Glutamatergic neuron (in vitro differentiated cells): ENCODE measurements at regions not wholly inside any gene's neighbourhood (a gene's known extent, or its start where the extent isn't known, plus 50 kb on each side); places are given as distances from the start of the nearest gene placed in this dataset.

Experiments
- DNase-seq: peaks from one replicate; pipeline ENCODE4 v3.0.0; 2022
- H3K27ac Mint-ChIP-seq: one replicate; pipeline ENCODE4 v1.8.0; 2020; ENCODE audit warnings: mild to moderate bottlenecking, mixed read lengths, inconsistent platforms; ENCODE audit not compliant: unreplicated experiment
- H3K27me3 Mint-ChIP-seq: one replicate; pipeline ENCODE4 v1.8.0; 2020; ENCODE audit warnings: mild to moderate bottlenecking, moderate library complexity, mixed read lengths, inconsistent platforms; ENCODE audit not compliant: unreplicated experiment
- H3K36me3 Mint-ChIP-seq: one replicate; pipeline ENCODE4 v1.8.0; 2020; ENCODE audit warnings: mild to moderate bottlenecking, mixed read lengths, inconsistent platforms; ENCODE audit not compliant: unreplicated experiment
- H3K4me1 Mint-ChIP-seq: one replicate; pipeline ENCODE4 v1.8.0; 2020; ENCODE audit warnings: mild to moderate bottlenecking, low read depth, mixed read lengths, inconsistent platforms; ENCODE audit not compliant: unreplicated experiment
- H3K4me3 Mint-ChIP-seq: one replicate; pipeline ENCODE4 v1.8.0; 2020; ENCODE audit warnings: mild to moderate bottlenecking, mixed read lengths, inconsistent platforms; ENCODE audit not compliant: unreplicated experiment
- H3K9me3 Mint-ChIP-seq: one replicate; pipeline ENCODE4 v1.8.0; 2020; ENCODE audit warnings: mild to moderate bottlenecking, moderate library complexity, mixed read lengths, inconsistent platforms; ENCODE audit not compliant: unreplicated experiment
- TF ChIP-seq, protein P1 (sequence below): fragments of 200-600 bp; sonication (generic); IDR thresholded peaks from one replicate; pipeline ENCODE4 v1.5.0; 2021; ENCODE audit not compliant: partially characterized antibody, unreplicated experiment

- no peak for DNase-seq
- Mint-ChIP-seq H3K27me3 (peaks cover 2% of the 10 kb centered on the region), H3K4me1 (peaks cover 14% of the 10 kb centered on the region), H3K4me3 (no peak overlapping the region), H3K9me3 (no peaks in the 10 kb centered on the region), H3K27ac (no peak overlapping the region), H3K36me3 (no peaks in the 10 kb centered on the region)
- TF ChIP-seq, protein P1, sequence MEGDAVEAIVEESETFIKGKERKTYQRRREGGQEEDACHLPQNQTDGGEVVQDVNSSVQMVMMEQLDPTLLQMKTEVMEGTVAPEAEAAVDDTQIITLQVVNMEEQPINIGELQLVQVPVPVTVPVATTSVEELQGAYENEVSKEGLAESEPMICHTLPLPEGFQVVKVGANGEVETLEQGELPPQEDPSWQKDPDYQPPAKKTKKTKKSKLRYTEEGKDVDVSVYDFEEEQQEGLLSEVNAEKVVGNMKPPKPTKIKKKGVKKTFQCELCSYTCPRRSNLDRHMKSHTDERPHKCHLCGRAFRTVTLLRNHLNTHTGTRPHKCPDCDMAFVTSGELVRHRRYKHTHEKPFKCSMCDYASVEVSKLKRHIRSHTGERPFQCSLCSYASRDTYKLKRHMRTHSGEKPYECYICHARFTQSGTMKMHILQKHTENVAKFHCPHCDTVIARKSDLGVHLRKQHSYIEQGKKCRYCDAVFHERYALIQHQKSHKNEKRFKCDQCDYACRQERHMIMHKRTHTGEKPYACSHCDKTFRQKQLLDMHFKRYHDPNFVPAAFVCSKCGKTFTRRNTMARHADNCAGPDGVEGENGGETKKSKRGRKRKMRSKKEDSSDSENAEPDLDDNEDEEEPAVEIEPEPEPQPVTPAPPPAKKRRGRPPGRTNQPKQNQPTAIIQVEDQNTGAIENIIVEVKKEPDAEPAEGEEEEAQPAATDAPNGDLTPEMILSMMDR, result no peak
Observed at GRCh38 chrX:118218079-118218478, 101.5 kb upstream of the KLHL13 start.

- Mint-ChIP-seq H3K36me3 (no peaks in the 10 kb centered on the region), H3K27me3 (peaks cover 2% of the 10 kb centered on the region), H3K27ac (no peak overlapping the region), H3K4me3 (no peak overlapping the region), H3K9me3 (no peaks in the 10 kb centered on the region), H3K4me1 (peaks cover 14% of the 10 kb centered on the region)
- DNase-seq, result no peak
- TF ChIP-seq, protein P1, result no peak
Observed at GRCh38 chrX:118218940-118219339, 102.3 kb upstream of the KLHL13 start.

DNA sequence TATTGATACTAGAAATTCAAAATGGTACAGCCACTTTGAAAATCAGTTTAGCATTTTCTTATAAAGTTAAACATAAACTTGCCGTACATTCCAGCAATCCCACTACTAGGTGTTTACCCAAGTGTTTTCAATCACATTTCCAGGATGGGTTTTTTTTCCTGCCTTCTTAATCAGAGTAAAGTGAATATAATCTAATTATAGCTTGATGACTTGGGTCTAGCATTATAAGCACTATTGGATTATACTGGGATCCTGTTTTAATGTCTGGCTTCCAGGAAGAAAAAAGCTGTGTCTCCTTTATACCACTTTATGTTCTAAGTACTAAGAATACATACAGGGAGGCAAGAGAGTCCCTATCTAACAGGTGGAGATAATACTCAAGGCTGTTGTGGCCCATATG, 103.3 kb upstream of the KLHL13 start:
- Mint-ChIP-seq H3K36me3 (no peaks in the 10 kb centered on the region), H3K9me3 (no peaks in the 10 kb centered on the region), H3K4me1 (peaks cover 14% of the 10 kb centered on the region), H3K27ac (no peak overlapping the region), H3K27me3 (peaks cover 2% of the 10 kb centered on the region), H3K4me3 (no peak overlapping the region)
- DNase-seq, result no peak
- TF ChIP-seq, protein P1, result no peak

GRCh38 chrX:118220509-118220908, 103.9 kb upstream of the KLHL13 start:
- DNase-seq, result no peak
- TF ChIP-seq, protein P1, result no peak

DNA sequence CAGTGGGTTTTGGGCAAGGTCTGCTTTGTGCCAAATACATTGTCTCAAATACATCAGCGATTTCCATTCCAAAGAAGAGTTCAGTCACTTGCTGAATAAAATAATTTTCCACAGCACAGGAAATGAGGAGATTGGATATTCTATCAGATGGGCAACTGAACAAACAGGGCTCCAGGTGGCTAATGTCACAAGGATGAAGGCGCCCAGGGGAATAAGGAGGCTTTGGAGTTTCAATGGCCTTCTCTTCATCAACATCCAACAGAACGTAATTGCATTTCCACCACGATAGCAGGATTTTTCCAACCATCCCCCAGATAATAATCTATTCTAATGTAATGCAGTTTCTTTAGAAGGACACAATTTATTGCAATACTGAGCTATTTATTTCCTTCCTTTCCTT, 104.7 kb upstream of the KLHL13 start:
- peak; percentile 31 for DNase-seq
- Mint-ChIP-seq H3K4me1 (peaks cover 11% of the 10 kb centered on the region), H3K4me3 (peak overlapping the region; percentile 38), H3K27me3 (peaks cover 2% of the 10 kb centered on the region), H3K9me3 (no peaks in the 10 kb centered on the region), H3K36me3 (no peaks in the 10 kb centered on the region), H3K27ac (peak overlapping the region; percentile 86)
- TF ChIP-seq, protein P1, result no peak

More at GRCh38 chrX:118220509-118220908, 103.9 kb upstream of the KLHL13 start:
- H3K36me3 Mint-ChIP-seq, result no peaks in the 10 kb centered on the region
- peak overlapping the region; percentile 48 for H3K27ac Mint-ChIP-seq
- peaks cover 14% of the 10 kb centered on the region for H3K4me1 Mint-ChIP-seq
- H3K27me3 Mint-ChIP-seq, result peaks cover 2% of the 10 kb centered on the region
- H3K9me3 Mint-ChIP-seq, result no peaks in the 10 kb centered on the region
- peak overlapping the region; percentile 38 for H3K4me3 Mint-ChIP-seq
